ENCODE measurements at regions not wholly inside any gene's neighbourhood (a gene's known extent, or its start where the extent isn't known, plus 50 kb on each side); places are given as distances from the start of the nearest gene placed in this dataset.

- no peaks in the 10 kb centered on the region for H3K9me3 Mint-ChIP-seq
- Histone ChIP-seq H4K20me1 (replicated peaks; ENCODE audit: insufficient read depth) (no peaks in the 10 kb centered on the region), H3K4me2 (no peak overlapping the region), H3K4me1 (ENCODE audit: insufficient read depth) (no peaks in the 10 kb centered on the region), H3K79me2 (replicated peaks; ENCODE audit: insufficient read depth) (no peaks in the 10 kb centered on the region), H2AFZ (no peak overlapping the region), H3K36me3 (ENCODE audit: insufficient read depth) (no peaks in the 10 kb centered on the region), H3K27ac (ENCODE audit: low read depth) (no peak overlapping the region), H3K27me3 (ENCODE audit: insufficient read depth) (no peaks in the 10 kb centered on the region), H3K9me2 (ENCODE audit: insufficient read depth) (no peaks in the 10 kb centered on the region), H3F3A (replicated peaks; ENCODE audit: low read depth) (no peaks in the 10 kb centered on the region), H3K4me3 (no peak overlapping the region)
- DNase-seq (ENCODE audit: low spot score) (no peak), ATAC-seq (no peak)
- H3K4me3 Mint-ChIP-seq, result no peak overlapping the region
- no peak overlapping the region for H3K27ac Mint-ChIP-seq
- no peaks in the 10 kb centered on the region for H3K27me3 Mint-ChIP-seq (ENCODE audit: insufficient read depth, low read depth, poor library complexity)
- no peaks in the 10 kb centered on the region for H3K36me3 Mint-ChIP-seq (ENCODE audit: low read depth)
- TF ChIP-seq ZNF331 (CRISPR knock-in tag; IDR thresholded peaks at IDR 0.05; ENCODE audit: low read depth) (no peak), ZNF114 (CRISPR knock-in tag; IDR thresholded peaks at IDR 0.05) (no peak), REST (IDR thresholded peaks at IDR 0.05; ENCODE audit: unreplicated experiment) (no peak), EZH2phosphoT487 (IDR thresholded peaks at IDR 0.05; ENCODE audit: unreplicated experiment) (no peak), POLR2AphosphoS5 (IDR thresholded peaks at IDR 0.05; ENCODE audit: low read depth) (no peak)
- no peaks in the 10 kb centered on the region for H3K4me1 Mint-ChIP-seq
These were observed 687.1 kb upstream of the SLITRK1 start for GRCh38 chr13:84569366-84569765.

GRCh38 chr13:84567848-84568247 is 685.6 kb upstream of the SLITRK1 start:
- Histone ChIP-seq H3K27me3 (ENCODE audit: insufficient read depth) (no peaks in the 10 kb centered on the region), H3K4me1 (ENCODE audit: insufficient read depth) (no peaks in the 10 kb centered on the region), H3K4me3 (no peak overlapping the region), H3K27ac (ENCODE audit: low read depth) (no peak overlapping the region), H3K79me2 (replicated peaks; ENCODE audit: insufficient read depth) (no peaks in the 10 kb centered on the region), H2AFZ (no peak overlapping the region), H4K20me1 (replicated peaks; ENCODE audit: insufficient read depth) (no peaks in the 10 kb centered on the region), H3K4me2 (no peak overlapping the region), H3F3A (replicated peaks; ENCODE audit: low read depth) (no peaks in the 10 kb centered on the region), H3K36me3 (ENCODE audit: insufficient read depth) (no peaks in the 10 kb centered on the region), H3K9me2 (ENCODE audit: insufficient read depth) (peaks cover 4% of the 10 kb centered on the region; the same call in 1 of the 2 replicates)
- H3K4me3 Mint-ChIP-seq, result no peak overlapping the region
- ATAC-seq, result no peak
- no peaks in the 10 kb centered on the region for H3K9me3 Mint-ChIP-seq
- no peak for DNase-seq (ENCODE audit: low spot score)
- no peaks in the 10 kb centered on the region for H3K4me1 Mint-ChIP-seq
- no peak overlapping the region for H3K27ac Mint-ChIP-seq
- no peaks in the 10 kb centered on the region for H3K27me3 Mint-ChIP-seq (ENCODE audit: insufficient read depth, low read depth, poor library complexity)
- no peaks in the 10 kb centered on the region for H3K36me3 Mint-ChIP-seq (ENCODE audit: low read depth)
- TF ChIP-seq POLR2AphosphoS5 (IDR thresholded peaks at IDR 0.05; ENCODE audit: low read depth), result no peak
- no peak for TF ChIP-seq REST (IDR thresholded peaks at IDR 0.05; ENCODE audit: unreplicated experiment)
- TF ChIP-seq JUNB (IDR thresholded peaks at IDR 0.05; ENCODE audit: unreplicated experiment), result no peak
- TF ChIP-seq, protein P1, sequence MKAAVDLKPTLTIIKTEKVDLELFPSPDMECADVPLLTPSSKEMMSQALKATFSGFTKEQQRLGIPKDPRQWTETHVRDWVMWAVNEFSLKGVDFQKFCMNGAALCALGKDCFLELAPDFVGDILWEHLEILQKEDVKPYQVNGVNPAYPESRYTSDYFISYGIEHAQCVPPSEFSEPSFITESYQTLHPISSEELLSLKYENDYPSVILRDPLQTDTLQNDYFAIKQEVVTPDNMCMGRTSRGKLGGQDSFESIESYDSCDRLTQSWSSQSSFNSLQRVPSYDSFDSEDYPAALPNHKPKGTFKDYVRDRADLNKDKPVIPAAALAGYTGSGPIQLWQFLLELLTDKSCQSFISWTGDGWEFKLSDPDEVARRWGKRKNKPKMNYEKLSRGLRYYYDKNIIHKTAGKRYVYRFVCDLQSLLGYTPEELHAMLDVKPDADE (IDR thresholded peaks at IDR 0.05), result no peak
- TF ChIP-seq, protein P2, sequence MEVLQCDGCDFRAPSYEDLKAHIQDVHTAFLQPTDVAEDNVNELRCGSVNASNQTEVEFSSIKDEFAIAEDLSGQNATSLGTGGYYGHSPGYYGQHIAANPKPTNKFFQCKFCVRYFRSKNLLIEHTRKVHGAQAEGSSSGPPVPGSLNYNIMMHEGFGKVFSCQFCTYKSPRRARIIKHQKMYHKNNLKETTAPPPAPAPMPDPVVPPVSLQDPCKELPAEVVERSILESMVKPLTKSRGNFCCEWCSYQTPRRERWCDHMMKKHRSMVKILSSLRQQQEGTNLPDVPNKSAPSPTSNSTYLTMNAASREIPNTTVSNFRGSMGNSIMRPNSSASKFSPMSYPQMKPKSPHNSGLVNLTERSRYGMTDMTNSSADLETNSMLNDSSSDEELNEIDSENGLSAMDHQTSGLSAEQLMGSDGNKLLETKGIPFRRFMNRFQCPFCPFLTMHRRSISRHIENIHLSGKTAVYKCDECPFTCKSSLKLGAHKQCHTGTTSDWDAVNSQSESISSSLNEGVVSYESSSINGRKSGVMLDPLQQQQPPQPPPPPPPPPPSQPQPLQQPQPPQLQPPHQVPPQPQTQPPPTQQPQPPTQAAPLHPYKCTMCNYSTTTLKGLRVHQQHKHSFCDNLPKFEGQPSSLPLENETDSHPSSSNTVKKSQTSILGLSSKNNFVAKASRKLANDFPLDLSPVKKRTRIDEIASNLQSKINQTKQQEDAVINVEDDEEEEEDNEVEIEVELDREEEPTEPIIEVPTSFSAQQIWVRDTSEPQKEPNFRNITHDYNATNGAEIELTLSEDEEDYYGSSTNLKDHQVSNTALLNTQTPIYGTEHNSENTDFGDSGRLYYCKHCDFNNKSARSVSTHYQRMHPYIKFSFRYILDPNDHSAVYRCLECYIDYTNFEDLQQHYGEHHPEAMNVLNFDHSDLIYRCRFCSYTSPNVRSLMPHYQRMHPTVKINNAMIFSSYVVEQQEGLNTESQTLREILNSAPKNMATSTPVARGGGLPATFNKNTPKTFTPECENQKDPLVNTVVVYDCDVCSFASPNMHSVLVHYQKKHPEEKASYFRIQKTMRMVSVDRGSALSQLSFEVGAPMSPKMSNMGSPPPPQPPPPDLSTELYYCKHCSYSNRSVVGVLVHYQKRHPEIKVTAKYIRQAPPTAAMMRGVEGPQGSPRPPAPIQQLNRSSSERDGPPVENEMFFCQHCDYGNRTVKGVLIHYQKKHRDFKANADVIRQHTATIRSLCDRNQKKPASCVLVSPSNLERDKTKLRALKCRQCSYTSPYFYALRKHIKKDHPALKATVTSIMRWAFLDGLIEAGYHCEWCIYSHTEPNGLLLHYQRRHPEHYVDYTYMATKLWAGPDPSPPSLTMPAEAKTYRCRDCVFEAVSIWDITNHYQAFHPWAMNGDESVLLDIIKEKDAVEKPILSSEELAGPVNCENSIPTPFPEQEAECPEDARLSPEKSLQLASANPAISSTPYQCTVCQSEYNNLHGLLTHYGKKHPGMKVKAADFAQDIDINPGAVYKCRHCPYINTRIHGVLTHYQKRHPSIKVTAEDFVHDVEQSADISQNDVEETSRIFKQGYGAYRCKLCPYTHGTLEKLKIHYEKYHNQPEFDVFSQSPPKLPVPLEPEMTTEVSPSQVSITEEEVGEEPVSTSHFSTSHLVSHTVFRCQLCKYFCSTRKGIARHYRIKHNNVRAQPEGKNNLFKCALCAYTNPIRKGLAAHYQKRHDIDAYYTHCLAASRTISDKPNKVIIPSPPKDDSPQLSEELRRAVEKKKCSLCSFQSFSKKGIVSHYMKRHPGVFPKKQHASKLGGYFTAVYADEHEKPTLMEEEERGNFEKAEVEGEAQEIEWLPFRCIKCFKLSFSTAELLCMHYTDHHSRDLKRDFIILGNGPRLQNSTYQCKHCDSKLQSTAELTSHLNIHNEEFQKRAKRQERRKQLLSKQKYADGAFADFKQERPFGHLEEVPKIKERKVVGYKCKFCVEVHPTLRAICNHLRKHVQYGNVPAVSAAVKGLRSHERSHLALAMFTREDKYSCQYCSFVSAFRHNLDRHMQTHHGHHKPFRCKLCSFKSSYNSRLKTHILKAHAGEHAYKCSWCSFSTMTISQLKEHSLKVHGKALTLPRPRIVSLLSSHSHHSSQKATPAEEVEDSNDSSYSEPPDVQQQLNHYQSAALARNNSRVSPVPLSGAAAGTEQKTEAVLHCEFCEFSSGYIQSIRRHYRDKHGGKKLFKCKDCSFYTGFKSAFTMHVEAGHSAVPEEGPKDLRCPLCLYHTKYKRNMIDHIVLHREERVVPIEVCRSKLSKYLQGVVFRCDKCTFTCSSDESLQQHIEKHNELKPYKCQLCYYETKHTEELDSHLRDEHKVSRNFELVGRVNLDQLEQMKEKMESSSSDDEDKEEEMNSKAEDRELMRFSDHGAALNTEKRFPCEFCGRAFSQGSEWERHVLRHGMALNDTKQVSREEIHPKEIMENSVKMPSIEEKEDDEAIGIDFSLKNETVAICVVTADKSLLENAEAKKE (CRISPR knock-in tag; IDR thresholded peaks at IDR 0.05), result no peak
